Tibial nerve (tissue), 3 donors: ENCODE measurements at regions not wholly inside any gene's neighbourhood (a gene's known extent, or its start where the extent isn't known, plus 50 kb on each side); places are given as distances from the start of the nearest gene placed in this dataset.

ENCODE experiments used
- POLR2A ChIP-seq, 2 donors: fragments of 450-650 bp; IDR thresholded peaks; one replicate each; pipeline ENCODE4 v1.6.1; 2017; ENCODE audit warnings: antibody characterized with exemption in 2 of 2, mild to moderate bottlenecking in 2 of 2, moderate library complexity in 2 of 2
- TF ChIP-seq, protein P1 (sequence below), 5 experiments: fragments of 200-600 bp in 3 of 5; fragments of 450-650 bp in 2 of 5; sonication (generic) in 3 of 5; IDR thresholded peaks; one replicate each; pipeline ENCODE4 v1.5.1; 2016 to 2019; ENCODE audit warnings: antibody characterized with exemption in 5 of 5, mild to moderate bottlenecking in 3 of 5, moderate library complexity in 2 of 5

GRCh38 chr18:78376046-78376445 lies 603.6 kb upstream of the SALL3 start:
- TF ChIP-seq, protein P1, sequence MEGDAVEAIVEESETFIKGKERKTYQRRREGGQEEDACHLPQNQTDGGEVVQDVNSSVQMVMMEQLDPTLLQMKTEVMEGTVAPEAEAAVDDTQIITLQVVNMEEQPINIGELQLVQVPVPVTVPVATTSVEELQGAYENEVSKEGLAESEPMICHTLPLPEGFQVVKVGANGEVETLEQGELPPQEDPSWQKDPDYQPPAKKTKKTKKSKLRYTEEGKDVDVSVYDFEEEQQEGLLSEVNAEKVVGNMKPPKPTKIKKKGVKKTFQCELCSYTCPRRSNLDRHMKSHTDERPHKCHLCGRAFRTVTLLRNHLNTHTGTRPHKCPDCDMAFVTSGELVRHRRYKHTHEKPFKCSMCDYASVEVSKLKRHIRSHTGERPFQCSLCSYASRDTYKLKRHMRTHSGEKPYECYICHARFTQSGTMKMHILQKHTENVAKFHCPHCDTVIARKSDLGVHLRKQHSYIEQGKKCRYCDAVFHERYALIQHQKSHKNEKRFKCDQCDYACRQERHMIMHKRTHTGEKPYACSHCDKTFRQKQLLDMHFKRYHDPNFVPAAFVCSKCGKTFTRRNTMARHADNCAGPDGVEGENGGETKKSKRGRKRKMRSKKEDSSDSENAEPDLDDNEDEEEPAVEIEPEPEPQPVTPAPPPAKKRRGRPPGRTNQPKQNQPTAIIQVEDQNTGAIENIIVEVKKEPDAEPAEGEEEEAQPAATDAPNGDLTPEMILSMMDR (IDR thresholded peaks at IDR 0.05): no peak
- TF ChIP-seq POLR2A (IDR thresholded peaks at IDR 0.05): no peak
